Esophagus squamous epithelium (tissue), 4 donors: ENCODE measurements at regions not wholly inside any gene's neighbourhood (a gene's known extent, or its start where the extent isn't known, plus 50 kb on each side); places are given as distances from the start of the nearest gene placed in this dataset.
A peak's percentile ranks its signal among the peaks of the same experiment; 100 is the strongest.

Experiments used
- CTCF ChIP-seq, 6 experiments: fragments of 450-650 bp in 4 of 6; fragments of 200-600 bp in 2 of 6; sonication (generic) in 2 of 6; IDR thresholded peaks; one replicate each; pipeline ENCODE4 v1.5.1; 2016 to 2019; ENCODE audit warnings: antibody characterized with exemption in 6 of 6, mild to moderate bottlenecking in 4 of 6, moderate library complexity in 4 of 6
- POLR2A ChIP-seq, 4 donors: fragments of 450-650 bp; IDR thresholded peaks; one replicate each; pipeline ENCODE4 v1.6.1; 2017; ENCODE audit warnings: antibody characterized with exemption in 4 of 4, mild to moderate bottlenecking in 4 of 4, moderate library complexity in 3 of 4

- TF ChIP-seq CTCF (IDR thresholded peaks at IDR 0.05) (peak in 2 of 6 experiments; percentile 7 to 37), POLR2A (IDR thresholded peaks at IDR 0.05) (no peak)
These were observed 726.1 kb upstream of the WWC1 start for GRCh38 chr5:167565189-167565954.
